ENCODE measurements at regions not wholly inside any gene's neighbourhood (a gene's known extent, or its start where the extent isn't known, plus 50 kb on each side); places are given as distances from the start of the nearest gene placed in this dataset.

DNA sequence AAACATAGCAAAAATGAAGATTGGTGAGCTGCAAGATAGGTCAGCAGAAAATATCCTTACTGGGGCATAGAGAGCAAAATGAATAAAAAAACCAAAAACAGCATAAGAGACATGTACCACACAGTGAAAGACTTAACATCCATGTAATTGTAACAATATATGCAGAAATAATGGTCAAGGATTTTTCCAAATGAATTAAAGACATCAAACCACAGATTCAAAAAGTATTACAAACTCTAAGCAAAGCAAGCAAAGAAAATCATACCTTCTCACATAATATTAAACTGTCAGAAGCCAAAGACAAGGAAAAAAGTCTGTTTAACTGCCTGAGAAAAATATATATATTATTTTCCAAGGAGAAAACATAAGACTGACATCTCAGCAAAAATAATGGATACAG lies 111.3 kb downstream of the MIS18A start:
- Histone ChIP-seq H3K4ac (ENCODE audit: low read depth in 1 of 2, low read length in 2 of 2) (no peak overlapping the region), H3K27ac (ENCODE audit: low read length, poor library complexity, severe bottlenecking) (no peak overlapping the region), H3K18ac (ENCODE audit: low read depth in 1 of 2, low read length in 2 of 2) (no peak overlapping the region), H3K23ac (ENCODE audit: low read length in 2 of 2) (no peak overlapping the region), H3K79me1 (replicated peaks; ENCODE audit: low read length, poor library complexity, severe bottlenecking) (no peaks in the 10 kb centered on the region), H3K4me3 (ENCODE audit: insufficient read depth in 1 of 2, low read depth in 1 of 2, low read length in 2 of 2) (no peak overlapping the region), H3K14ac (ENCODE audit: low read length in 2 of 2) (no peak overlapping the region), H3K27me3 (ENCODE audit: control insufficient read depth in 1 of 2, insufficient read depth in 1 of 2, low read length in 2 of 2) (no peaks in the 10 kb centered on the region), H2AK5ac (ENCODE audit: low read length, severe bottlenecking) (no peak overlapping the region), H3K9ac (ENCODE audit: low read length) (no peak overlapping the region), H4K8ac (ENCODE audit: low read length) (no peak overlapping the region), H3K36me3 (ENCODE audit: control insufficient read depth in 1 of 2, insufficient read depth in 2 of 2, low read depth in 1 of 2, low read length in 2 of 2) (no peaks in the 10 kb centered on the region), H2BK12ac (ENCODE audit: low read length in 2 of 2) (no peak overlapping the region), H3K4me2 (ENCODE audit: low read length, poor library complexity, severe bottlenecking) (no peak overlapping the region), H2BK15ac (ENCODE audit: low read depth, poor library complexity, severe bottlenecking) (no peak overlapping the region), H4K91ac (ENCODE audit: low read length) (no peak overlapping the region), H2BK120ac (ENCODE audit: low read depth, low read length) (no peak overlapping the region), H2AFZ (ENCODE audit: low read depth, low read length) (no peak overlapping the region), H3K4me1 (ENCODE audit: control insufficient read depth, insufficient read depth, low read depth, low read length) (no peaks in the 10 kb centered on the region), H2BK5ac (ENCODE audit: low read depth, low read length, poor library complexity, severe bottlenecking) (no peak overlapping the region), H3K9me3 (ENCODE audit: control insufficient read depth, low read length) (peaks cover 7% of the 10 kb centered on the region)
- no peak for DNase-seq

DNA sequence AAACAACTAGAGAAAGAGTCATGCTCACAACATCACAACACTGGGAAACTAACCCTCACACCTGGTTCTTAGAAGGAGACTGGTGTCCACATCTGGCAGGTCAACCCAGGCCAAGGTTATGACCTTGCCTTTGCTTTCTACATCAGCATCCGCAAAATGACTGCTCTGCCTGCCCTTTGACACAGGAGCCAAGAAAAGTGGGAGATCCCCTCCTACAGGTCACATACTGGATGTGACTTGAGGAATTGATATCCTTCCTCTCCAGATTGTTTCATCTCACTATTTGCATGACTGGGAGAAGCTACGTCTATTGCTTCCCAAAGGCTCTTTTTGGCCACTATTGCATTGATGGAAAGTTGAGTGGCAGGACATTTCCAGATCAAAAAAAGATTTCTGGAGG lies 115.5 kb downstream of the MIS18A start:
- Histone ChIP-seq H3K14ac (ENCODE audit: low read length in 2 of 2) (no peak overlapping the region), H3K23ac (ENCODE audit: low read length in 2 of 2) (no peak overlapping the region), H3K9me3 (ENCODE audit: control insufficient read depth, low read length) (peaks cover 7% of the 10 kb centered on the region), H3K4me3 (ENCODE audit: insufficient read depth in 1 of 2, low read depth in 1 of 2, low read length in 2 of 2) (no peak overlapping the region), H4K8ac (ENCODE audit: low read length) (no peak overlapping the region), H2BK12ac (ENCODE audit: low read length in 2 of 2) (no peak overlapping the region), H3K79me1 (replicated peaks; ENCODE audit: low read length, poor library complexity, severe bottlenecking) (no peaks in the 10 kb centered on the region), H2AK5ac (ENCODE audit: low read length, severe bottlenecking) (no peak overlapping the region), H2BK15ac (ENCODE audit: low read depth, poor library complexity, severe bottlenecking) (no peak overlapping the region), H3K4ac (ENCODE audit: low read depth in 1 of 2, low read length in 2 of 2) (no peak overlapping the region), H3K4me1 (ENCODE audit: control insufficient read depth, insufficient read depth, low read depth, low read length) (no peaks in the 10 kb centered on the region), H2BK5ac (ENCODE audit: low read depth, low read length, poor library complexity, severe bottlenecking) (no peak overlapping the region), H2BK120ac (ENCODE audit: low read depth, low read length) (no peak overlapping the region), H3K36me3 (ENCODE audit: control insufficient read depth in 1 of 2, insufficient read depth in 2 of 2, low read depth in 1 of 2, low read length in 2 of 2) (no peaks in the 10 kb centered on the region), H3K4me2 (ENCODE audit: low read length, poor library complexity, severe bottlenecking) (no peak overlapping the region), H2AFZ (ENCODE audit: low read depth, low read length) (no peak overlapping the region), H3K9ac (ENCODE audit: low read length) (no peak overlapping the region), H4K91ac (ENCODE audit: low read length) (no peak overlapping the region), H3K18ac (ENCODE audit: low read depth in 1 of 2, low read length in 2 of 2) (no peak overlapping the region), H3K27ac (ENCODE audit: low read length, poor library complexity, severe bottlenecking) (no peak overlapping the region), H3K27me3 (ENCODE audit: control insufficient read depth in 1 of 2, insufficient read depth in 1 of 2, low read length in 2 of 2) (no peaks in the 10 kb centered on the region)
- WGBS, result 66% methylated on average over 2 of the region's 2 CpGs
- DNase-seq, result no peak

DNA sequence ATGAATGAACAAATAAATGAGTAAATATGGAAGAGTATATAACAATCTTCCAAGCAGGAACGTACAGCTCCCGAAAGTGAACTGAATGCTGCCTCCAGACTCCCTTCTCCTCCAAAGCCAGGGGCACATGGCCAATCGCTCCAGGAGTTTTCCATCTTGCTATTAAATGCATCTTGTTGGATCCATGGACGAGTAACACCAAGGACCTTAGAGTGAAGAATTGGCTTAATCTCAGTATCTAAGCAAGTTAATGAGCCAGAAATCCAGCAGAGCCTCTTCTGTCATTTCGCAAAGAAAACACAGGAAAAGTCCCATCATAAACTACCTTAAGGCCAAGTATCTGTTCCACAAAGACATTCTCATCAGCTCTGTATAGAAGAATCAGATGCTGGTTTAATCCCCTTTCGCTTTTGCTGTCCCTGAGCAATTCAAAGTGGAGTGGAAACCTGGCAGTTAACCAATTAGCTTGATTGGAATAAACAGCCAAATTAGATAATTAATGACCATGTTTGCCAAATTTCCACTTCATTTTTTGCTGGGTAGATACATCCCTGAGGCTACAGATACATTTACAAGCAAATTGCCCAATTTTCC lies 116.0 kb downstream of the MIS18A start:
- no peak overlapping the region for H3K27ac ChIP-seq (ENCODE audit: low read length, poor library complexity, severe bottlenecking)
- no peak overlapping the region for H2AFZ ChIP-seq (ENCODE audit: low read depth, low read length)
- H3K79me1 ChIP-seq (replicated peaks; ENCODE audit: low read length, poor library complexity, severe bottlenecking), result no peaks in the 10 kb centered on the region
- H3K4me3 ChIP-seq (ENCODE audit: insufficient read depth in 1 of 2, low read depth in 1 of 2, low read length in 2 of 2), result no peak overlapping the region
- no peak overlapping the region for H3K4me2 ChIP-seq (ENCODE audit: low read length, poor library complexity, severe bottlenecking)
- no peak overlapping the region for H2BK5ac ChIP-seq (ENCODE audit: low read depth, low read length, poor library complexity, severe bottlenecking)
- WGBS, result 76% methylated on average over 6 of the region's 6 CpGs
- H4K8ac ChIP-seq (ENCODE audit: low read length), result no peak overlapping the region
- DNase-seq, result no peak
- no peak overlapping the region for H4K91ac ChIP-seq (ENCODE audit: low read length)
- H2AK5ac ChIP-seq (ENCODE audit: low read length, severe bottlenecking), result no peak overlapping the region
- H3K23ac ChIP-seq (ENCODE audit: low read length in 2 of 2), result no peak overlapping the region
- H2BK120ac ChIP-seq (ENCODE audit: low read depth, low read length), result no peak overlapping the region
- H3K9me3 ChIP-seq (ENCODE audit: control insufficient read depth, low read length), result peaks cover 7% of the 10 kb centered on the region
- no peaks in the 10 kb centered on the region for H3K36me3 ChIP-seq (ENCODE audit: control insufficient read depth in 1 of 2, insufficient read depth in 2 of 2, low read depth in 1 of 2, low read length in 2 of 2)
- no peak overlapping the region for H2BK12ac ChIP-seq (ENCODE audit: low read length in 2 of 2)
- H3K27me3 ChIP-seq (ENCODE audit: control insufficient read depth in 1 of 2, insufficient read depth in 1 of 2, low read length in 2 of 2), result no peaks in the 10 kb centered on the region
- no peak overlapping the region for H3K4ac ChIP-seq (ENCODE audit: low read depth in 1 of 2, low read length in 2 of 2)
- H3K4me1 ChIP-seq (ENCODE audit: control insufficient read depth, insufficient read depth, low read depth, low read length), result no peaks in the 10 kb centered on the region
- H2BK15ac ChIP-seq (ENCODE audit: low read depth, poor library complexity, severe bottlenecking), result no peak overlapping the region
- no peak overlapping the region for H3K9ac ChIP-seq (ENCODE audit: low read length)
- H3K18ac ChIP-seq (ENCODE audit: low read depth in 1 of 2, low read length in 2 of 2), result no peak overlapping the region
- no peak overlapping the region for H3K14ac ChIP-seq (ENCODE audit: low read length in 2 of 2)

DNA sequence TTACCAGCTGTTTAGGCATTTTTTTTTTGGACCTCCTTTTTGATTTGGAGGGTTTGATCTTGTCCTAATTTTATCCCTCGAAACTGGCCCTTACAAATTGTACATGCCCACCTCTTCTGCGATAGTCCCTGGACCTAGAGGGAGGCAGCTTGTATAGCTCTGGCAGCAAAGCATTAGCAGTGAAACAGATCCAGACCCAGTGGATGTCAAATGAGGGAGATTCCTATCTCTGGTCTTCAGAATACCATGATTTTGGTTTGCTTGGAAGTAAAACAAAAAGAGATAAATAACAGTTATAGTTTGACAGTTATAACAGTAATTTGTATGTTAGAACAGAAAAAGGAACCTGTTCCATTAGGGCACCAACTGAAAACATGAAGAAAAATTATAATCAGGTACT lies 123.6 kb downstream of the MIS18A start:
- no peak overlapping the region for H4K91ac ChIP-seq (ENCODE audit: low read length)
- no peaks in the 10 kb centered on the region for H3K79me1 ChIP-seq (replicated peaks; ENCODE audit: low read length, poor library complexity, severe bottlenecking)
- no peak for DNase-seq
- H3K4me1 ChIP-seq (ENCODE audit: control insufficient read depth, insufficient read depth, low read depth, low read length), result peaks cover 1% of the 10 kb centered on the region
- H2BK120ac ChIP-seq (ENCODE audit: low read depth, low read length), result no peak overlapping the region
- H2BK5ac ChIP-seq (ENCODE audit: low read depth, low read length, poor library complexity, severe bottlenecking), result no peak overlapping the region
- 87% methylated on average over 2 of the region's 2 CpGs for WGBS
- no peaks in the 10 kb centered on the region for H3K27me3 ChIP-seq (ENCODE audit: control insufficient read depth in 1 of 2, insufficient read depth in 1 of 2, low read length in 2 of 2)
- no peak overlapping the region for H3K4me3 ChIP-seq (ENCODE audit: insufficient read depth in 1 of 2, low read depth in 1 of 2, low read length in 2 of 2)
- H2AK5ac ChIP-seq (ENCODE audit: low read length, severe bottlenecking), result no peak overlapping the region
- no peak overlapping the region for H3K4me2 ChIP-seq (ENCODE audit: low read length, poor library complexity, severe bottlenecking)
- H3K18ac ChIP-seq (ENCODE audit: low read depth in 1 of 2, low read length in 2 of 2), result no peak overlapping the region
- H3K27ac ChIP-seq (ENCODE audit: low read length, poor library complexity, severe bottlenecking), result no peak overlapping the region
- no peak overlapping the region for H3K4ac ChIP-seq (ENCODE audit: low read depth in 1 of 2, low read length in 2 of 2)
- H4K8ac ChIP-seq (ENCODE audit: low read length), result no peak overlapping the region
- H3K14ac ChIP-seq (ENCODE audit: low read length in 2 of 2), result no peak overlapping the region
- no peak overlapping the region for H2BK15ac ChIP-seq (ENCODE audit: low read depth, poor library complexity, severe bottlenecking)
- no peak overlapping the region for H3K9ac ChIP-seq (ENCODE audit: low read length)
- no peak overlapping the region for H3K23ac ChIP-seq (ENCODE audit: low read length in 2 of 2)
- H2AFZ ChIP-seq (ENCODE audit: low read depth, low read length), result no peak overlapping the region
- no peak overlapping the region for H2BK12ac ChIP-seq (ENCODE audit: low read length in 2 of 2)
- no peaks in the 10 kb centered on the region for H3K36me3 ChIP-seq (ENCODE audit: control insufficient read depth in 1 of 2, insufficient read depth in 2 of 2, low read depth in 1 of 2, low read length in 2 of 2)
- no peaks in the 10 kb centered on the region for H3K9me3 ChIP-seq (ENCODE audit: control insufficient read depth, low read length)
